Esophagus squamous epithelium (tissue), 5 donors: ENCODE measurements at regions not wholly inside any gene's neighbourhood (a gene's known extent, or its start where the extent isn't known, plus 50 kb on each side); places are given as distances from the start of the nearest gene placed in this dataset.

Source experiments
- DNase-seq: peaks from one replicate; lab custom pipeline; 2025; lab: John Stamatoyannopoulos, UW
- H3K27ac ChIP-seq, 4 donors: fragments of 200-600 bp; sonication (generic); one replicate each; pipeline ENCODE4 v1.5.1; 2016 to 2019; ENCODE audit warnings: mild to moderate bottlenecking in 1 of 4
- H3K27me3 ChIP-seq, 4 donors: fragments of 200-600 bp; sonication (generic); 1 replicate in 3 of 4; 2 replicates in 1 of 4; pipeline versions ENCODE4 v1.5.1 to v1.6.0; 2017 to 2021; ENCODE audit warnings: antibody characterized with exemption in 1 of 4
- H3K36me3 ChIP-seq, 3 donors: fragments of 200-600 bp; sonication (generic); one replicate each; pipeline ENCODE4 v1.5.1; 2016 to 2019
- H3K4me1 ChIP-seq, 3 donors: fragments of 200-600 bp; sonication (generic); one replicate each; pipeline ENCODE4 v1.5.1; 2017 to 2019
- H3K4me3 ChIP-seq, 4 donors: fragments of 200-600 bp; sonication (generic); 1 replicate in 3 of 4; 2 replicates in 1 of 4; pipeline ENCODE4 v1.5.1; 2016 to 2019; ENCODE audit warnings: mild to moderate bottlenecking in 2 of 4, moderate library complexity in 1 of 4
- H3K9me3 ChIP-seq, 3 donors: fragments of 200-600 bp; sonication (generic); one replicate each; pipeline ENCODE4 v1.5.1; 2016 to 2019
- POLR2A ChIP-seq, 4 donors: fragments of 450-650 bp; IDR thresholded peaks; one replicate each; pipeline ENCODE4 v1.6.1; 2017; ENCODE audit warnings: antibody characterized with exemption in 4 of 4, mild to moderate bottlenecking in 4 of 4, moderate library complexity in 3 of 4
- whole genome bisulfite sequencing, 2 donors: methylation state at CpG; one replicate each; pipeline ENCODE4 v1.1.5; 2018; 5-methylcytosine and 5-hydroxymethylcytosine counted together
- intact Hi-C: fragments of 100-400 bp; cut with DNase I; formaldehyde crosslinking; loops from one replicate; pipeline ENCODE4 v1.15.0; 2022
- small RNA-seq, 4 donors: library from RNA; depleted of rRNA; stranded (forward); fragments of <200 nt; gene quantifications; one replicate each; pipeline ENCODE3, GENCODE V24; 2016
- TF ChIP-seq, protein P1 (sequence below), 6 experiments: fragments of 450-650 bp in 4 of 6; fragments of 200-600 bp in 2 of 6; sonication (generic) in 2 of 6; IDR thresholded peaks; one replicate each; pipeline ENCODE4 v1.5.1; 2016 to 2019; ENCODE audit warnings: antibody characterized with exemption in 6 of 6, mild to moderate bottlenecking in 4 of 6, moderate library complexity in 4 of 6
- donor health status: DM: yes; HTN: yes; CAD: no.

DNA sequence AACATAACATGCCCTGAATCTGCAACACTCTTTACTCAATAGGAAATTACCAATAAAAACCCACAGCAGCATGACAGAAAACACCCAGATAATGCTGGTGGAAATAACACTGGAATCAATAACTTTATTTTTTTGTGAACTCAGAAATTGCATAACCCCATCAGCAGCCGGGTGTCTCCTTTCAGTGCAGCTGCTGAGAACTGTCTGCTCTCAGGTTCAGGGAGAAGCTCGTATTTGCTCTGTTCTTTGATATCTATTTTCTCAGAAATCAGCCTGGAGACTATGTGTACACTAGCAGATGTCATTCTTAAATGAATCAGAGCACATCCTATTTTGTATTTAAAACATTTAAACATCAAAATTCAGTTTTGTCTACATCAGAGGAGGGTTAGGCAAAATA, 506.0 kb downstream of the POM121L12 start:
- WGBS, 2 donors: 30 to 47% methylated on average over 2 of the region's 2 CpGs
- H3K4me3 ChIP-seq: no peak overlapping the region
- no peak for DNase-seq
- no peaks in the 10 kb centered on the region for H3K9me3 ChIP-seq
- H3K27ac ChIP-seq: no peak overlapping the region
- intact Hi-C loops: no loop called here
- H3K27me3 ChIP-seq: no peaks in the 10 kb centered on the region
- TF ChIP-seq POLR2A (IDR thresholded peaks at IDR 0.05): no peak
- TF ChIP-seq, protein P1, sequence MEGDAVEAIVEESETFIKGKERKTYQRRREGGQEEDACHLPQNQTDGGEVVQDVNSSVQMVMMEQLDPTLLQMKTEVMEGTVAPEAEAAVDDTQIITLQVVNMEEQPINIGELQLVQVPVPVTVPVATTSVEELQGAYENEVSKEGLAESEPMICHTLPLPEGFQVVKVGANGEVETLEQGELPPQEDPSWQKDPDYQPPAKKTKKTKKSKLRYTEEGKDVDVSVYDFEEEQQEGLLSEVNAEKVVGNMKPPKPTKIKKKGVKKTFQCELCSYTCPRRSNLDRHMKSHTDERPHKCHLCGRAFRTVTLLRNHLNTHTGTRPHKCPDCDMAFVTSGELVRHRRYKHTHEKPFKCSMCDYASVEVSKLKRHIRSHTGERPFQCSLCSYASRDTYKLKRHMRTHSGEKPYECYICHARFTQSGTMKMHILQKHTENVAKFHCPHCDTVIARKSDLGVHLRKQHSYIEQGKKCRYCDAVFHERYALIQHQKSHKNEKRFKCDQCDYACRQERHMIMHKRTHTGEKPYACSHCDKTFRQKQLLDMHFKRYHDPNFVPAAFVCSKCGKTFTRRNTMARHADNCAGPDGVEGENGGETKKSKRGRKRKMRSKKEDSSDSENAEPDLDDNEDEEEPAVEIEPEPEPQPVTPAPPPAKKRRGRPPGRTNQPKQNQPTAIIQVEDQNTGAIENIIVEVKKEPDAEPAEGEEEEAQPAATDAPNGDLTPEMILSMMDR (IDR thresholded peaks at IDR 0.05): no peak
- no peaks in the 10 kb centered on the region for H3K36me3 ChIP-seq
- no peaks in the 10 kb centered on the region for H3K4me1 ChIP-seq

DNA sequence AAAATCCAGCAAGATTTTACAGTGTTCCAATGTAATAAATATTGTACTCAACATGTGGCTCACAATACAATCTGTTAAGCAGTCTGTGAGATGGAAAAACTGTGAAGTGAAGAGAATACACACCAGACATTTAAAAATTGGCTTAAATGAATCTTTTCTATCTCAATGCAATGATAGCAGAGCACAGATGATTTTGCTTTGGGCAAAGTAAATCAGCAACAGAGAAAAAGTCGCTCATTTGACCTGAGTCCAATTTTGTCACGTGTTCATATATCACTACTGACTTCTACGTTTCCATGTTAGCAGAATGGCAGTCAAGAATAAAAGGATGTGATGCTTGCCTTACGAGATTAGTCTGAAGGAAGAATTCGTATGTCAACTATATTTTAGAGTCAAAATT, 506.7 kb downstream of the POM121L12 start:
- WGBS, 2 donors: 46 to 70% methylated on average over 5 of the region's 5 CpGs
- intact Hi-C loops: no loop called here
- TF ChIP-seq, protein P1 (IDR thresholded peaks at IDR 0.05): no peak
- no peak for TF ChIP-seq POLR2A (IDR thresholded peaks at IDR 0.05)

More for the DNA sequence above, 506.7 kb downstream of the POM121L12 start:
- no peaks in the 10 kb centered on the region for H3K27me3 ChIP-seq
- no peaks in the 10 kb centered on the region for H3K4me1 ChIP-seq
- no peak overlapping the region for H3K27ac ChIP-seq
- H3K9me3 ChIP-seq: no peaks in the 10 kb centered on the region
- no peaks in the 10 kb centered on the region for H3K36me3 ChIP-seq
- H3K4me3 ChIP-seq: no peak overlapping the region
- DNase-seq: no peak

Small RNA genes in the stretch of these regions (small RNA-seq; reads per million reads assigned to genes)
- gene RN7SKP218: 0 reads per million in 4 donors
- gene RNU1-14P: 0 to 0.15 (median 0) reads per million in 4 donors
